ENCODE measurements at regions not wholly inside any gene's neighbourhood (a gene's known extent, or its start where the extent isn't known, plus 50 kb on each side); places are given as distances from the start of the nearest gene placed in this dataset.
"Not testable (repeated sequence)": the region's sequence is repeated elsewhere in the genome, so short reads cannot be mapped to it uniquely, and the experiment has no call there.

GRCh38 chr9:34783951-34784487 is 74.1 kb upstream of the CCL21 start:
- no peak for DNase-seq

- no peak for DNase-seq
Observed at GRCh38 chr9:34782372-34782771, 72.4 kb upstream of the CCL21 start.

GRCh38 chr9:34777666-34778065 is 67.7 kb upstream of the CCL21 start:
- peak; percentile 5 for DNase-seq

GRCh38 chr9:34773955-34774354 is 64.0 kb upstream of the CCL21 start:
- DNase-seq = no peak

GRCh38 chr9:34773306-34773910 is 63.5 kb upstream of the CCL21 start:
- DNase-seq = no peak

GRCh38 chr9:34771007-34771406 is 61.1 kb upstream of the CCL21 start:
- no peak for DNase-seq

GRCh38 chr9:34767087-34767486 is 57.2 kb upstream of the CCL21 start:
- not testable (repeated sequence) for DNase-seq

GRCh38 chr9:34760196-34761040 is 50.5 kb upstream of the CCL21 start:
- DNase-seq = peak; percentile 51
